T-cell (primary cell): ENCODE measurements at regions not wholly inside any gene's neighbourhood (a gene's known extent, or its start where the extent isn't known, plus 50 kb on each side); places are given as distances from the start of the nearest gene placed in this dataset.

ENCODE experiments used
- ATAC-seq, 4 experiments: fragments of 200-7000 bp in 3 of 4; fragments of 150-1000 bp in 1 of 4; cut with Tn5 transposase; replicated peaks in 1 of 4; 1 replicate in 3 of 4; 2 replicates in 1 of 4; pipeline ENCODE4 v1.10.0; 2021; ENCODE audit warnings: moderate library complexity in 3 of 4, mild to moderate bottlenecking in 2 of 4, moderate number of reproducible peaks in 1 of 4
- CTCF ChIA-PET, 2 donors: fragments of 300-600 bp; sonication (Branson Sonifier 250); formaldehyde crosslinking; loops; one replicate each; lab custom pipeline; 2022; ENCODE audit warnings: antibody characterized with exemption in 2 of 2; lab: Charles Lee
- POLR2A ChIA-PET, 2 donors: fragments of 300-600 bp; sonication (Branson Sonifier 250); formaldehyde crosslinking; loops; one replicate each; lab custom pipeline; 2022; ENCODE audit warnings: antibody characterized with exemption in 2 of 2; lab: Charles Lee
- DNase-seq, 35 experiments: peaks; one replicate each; pipeline versions ENCODE4 v3.0.0 to v3.0.0-alpha.2; 2013 to 2023
- H3K27ac ChIP-seq: one replicate; pipeline ENCODE4 v1.5.1; 2013; ENCODE audit warnings: low read length
- H3K27me3 ChIP-seq, 2 experiments: replicated peaks in 1 of 2; 1 replicate in 1 of 2; 2 replicates in 1 of 2; pipeline versions ENCODE4 v1.6.1 to v1.7.0; 2013; ENCODE audit warnings: low read length in 1 of 2, mixed read lengths in 1 of 2; ENCODE audit not compliant: control insufficient read depth in 2 of 2, insufficient read depth in 2 of 2; ENCODE audit errors: extremely low read depth in 1 of 2
- H3K36me3 ChIP-seq, 2 donors: 1 replicate in 1 of 2; 2 replicates in 1 of 2; pipeline versions ENCODE4 v1.6.1 to v1.7.0; 2013; ENCODE audit warnings: low read length in 1 of 2; ENCODE audit not compliant: control insufficient read depth in 2 of 2, insufficient read depth in 1 of 2; ENCODE audit errors: extremely low read depth in 1 of 2
- H3K4me1 ChIP-seq, 2 experiments: 1 replicate in 1 of 2; 2 replicates in 1 of 2; pipeline versions ENCODE4 v1.6.1 to v1.7.0; 2013; ENCODE audit warnings: low read length in 2 of 2, mixed read lengths in 1 of 2; ENCODE audit not compliant: insufficient read depth in 2 of 2, control insufficient read depth in 1 of 2; ENCODE audit errors: extremely low read depth in 1 of 2
- H3K4me3 ChIP-seq, 2 donors: 1 replicate in 1 of 2; 2 replicates in 1 of 2; pipeline versions ENCODE4 v1.5.1 to v1.7.0; 2013; ENCODE audit warnings: mild to moderate bottlenecking in 2 of 2, low read length in 1 of 2, moderate library complexity in 1 of 2; ENCODE audit not compliant: control insufficient read depth in 1 of 2; ENCODE audit errors: extremely low read depth in 1 of 2
- H3K9me3 ChIP-seq: 2 replicates; pipeline ENCODE4 v1.7.0; 2013
- H3K27ac Mint-ChIP-seq, 2 donors: one replicate each; pipeline ENCODE4 v1.8.0; 2020 to 2021; ENCODE audit warnings: mild to moderate bottlenecking in 2 of 2, mixed read lengths in 2 of 2
- H3K27me3 Mint-ChIP-seq, 2 donors: one replicate each; pipeline ENCODE4 v1.8.0; 2021 to 2022; ENCODE audit warnings: mixed read lengths in 2 of 2
- H3K36me3 Mint-ChIP-seq: one replicate; pipeline ENCODE4 v1.8.0; 2021; ENCODE audit warnings: mixed read lengths
- H3K4me1 Mint-ChIP-seq, 3 donors: one replicate each; pipeline ENCODE4 v1.8.0; 2020 to 2022; ENCODE audit warnings: mixed read lengths in 3 of 3, mild to moderate bottlenecking in 1 of 3
- H3K4me3 Mint-ChIP-seq, 3 donors: one replicate each; pipeline ENCODE4 v1.8.0; 2020 to 2022; ENCODE audit warnings: mild to moderate bottlenecking in 3 of 3, mixed read lengths in 3 of 3, moderate library complexity in 3 of 3
- H3K9me3 Mint-ChIP-seq, 3 donors: one replicate each; pipeline ENCODE4 v1.8.0; 2020 to 2022; ENCODE audit warnings: mixed read lengths in 3 of 3
- WGBS: methylation state at CpG from one replicate; pipeline ENCODE4 v1.1.5; 2013; ENCODE audit warnings: missing lambda C conversion rate; ENCODE audit not compliant: insufficient coverage; 5-methylcytosine and 5-hydroxymethylcytosine counted together

- DNase-seq, result no peak
- Histone ChIP-seq H3K36me3 (no peaks in the 10 kb centered on the region), H3K4me1 (no peaks in the 10 kb centered on the region), H3K4me3 (no peak overlapping the region), H3K27me3 (peaks cover 0 to 12% of the 10 kb centered on the region in 2 experiments), H3K27ac (no peak overlapping the region), H3K9me3 (no peaks in the 10 kb centered on the region)
- WGBS, result 83% methylated on average over 2 of the region's 2 CpGs
- H3K4me1 Mint-ChIP-seq, result no peaks in the 10 kb centered on the region
- H3K27ac Mint-ChIP-seq, result no peak overlapping the region
- H3K27me3 Mint-ChIP-seq, result peaks cover 32 to 41% of the 10 kb centered on the region in 2 donors
- H3K9me3 Mint-ChIP-seq, result no peaks in the 10 kb centered on the region
- no peak overlapping the region for H3K4me3 Mint-ChIP-seq
- ATAC-seq, result no peak
- ChIA-PET CTCF (interaction anchor here in 1 of 2 donors (0.5 kb wide), 1 partner anchor 15 kb away, joined by 3 read pairs; no protein-coding TSS in a partner anchor), POLR2A (no interaction called here)
- no peaks in the 10 kb centered on the region for H3K36me3 Mint-ChIP-seq
These were observed 102.9 kb upstream of the SIRPA start for GRCh38 chr20:1792274-1792673.

GRCh38 chr20:1790386-1790785 is 104.8 kb upstream of the SIRPA start:
- DNase-seq, result no peak
- H3K27ac ChIP-seq, result no peak overlapping the region
- H3K4me3 Mint-ChIP-seq, result no peak overlapping the region
- no CpG with 5 or more reads among the region's 3 CpGs for WGBS
- no peaks in the 10 kb centered on the region for H3K36me3 Mint-ChIP-seq
- POLR2A ChIA-PET, result no interaction called here
- no peak overlapping the region for H3K27ac Mint-ChIP-seq
- no peaks in the 10 kb centered on the region for H3K36me3 ChIP-seq
- H3K27me3 Mint-ChIP-seq, result peaks cover 48 to 55% of the 10 kb centered on the region in 2 donors
- no peaks in the 10 kb centered on the region for H3K4me1 Mint-ChIP-seq
- no peaks in the 10 kb centered on the region for H3K9me3 Mint-ChIP-seq
- H3K27me3 ChIP-seq, result peaks cover 0 to 26% of the 10 kb centered on the region in 2 experiments
- ATAC-seq, result no peak
- CTCF ChIA-PET, result interaction anchor here in 1 of 2 donors (1.1 kb wide), 1 partner anchor 14 kb away, joined by 3 read pairs; no protein-coding TSS in a partner anchor
- H3K4me1 ChIP-seq, result no peaks in the 10 kb centered on the region
- no peaks in the 10 kb centered on the region for H3K9me3 ChIP-seq
- no peak overlapping the region for H3K4me3 ChIP-seq

DNA sequence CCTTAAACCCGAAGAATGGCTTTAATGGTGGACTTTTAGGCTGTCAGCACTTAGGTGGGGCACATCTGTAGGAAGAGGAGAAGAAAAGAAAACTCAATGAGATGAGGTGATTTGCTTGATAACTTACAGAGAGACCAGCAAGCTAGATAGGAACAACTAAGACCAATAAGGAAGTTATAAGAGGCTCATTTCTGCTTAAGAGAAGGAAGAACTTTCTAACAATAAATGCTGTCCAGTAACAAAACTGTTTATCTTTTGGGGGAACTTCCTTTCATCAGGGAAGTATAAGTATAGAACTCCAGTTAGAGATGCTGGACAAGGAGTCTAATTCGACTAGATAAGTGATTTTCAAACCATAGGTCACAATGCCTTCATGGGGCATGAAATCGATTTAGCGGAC is 107.2 kb upstream of the SIRPA start:
- ATAC-seq (no peak), DNase-seq (no peak)
- no peaks in the 10 kb centered on the region for H3K36me3 Mint-ChIP-seq
- no peak overlapping the region for H3K4me3 ChIP-seq
- POLR2A ChIA-PET, result no interaction called here
- H3K4me3 Mint-ChIP-seq, result no peak overlapping the region
- WGBS, result 69% methylated on average over 4 of the region's 4 CpGs
- no peaks in the 10 kb centered on the region for H3K4me1 ChIP-seq
- no peaks in the 10 kb centered on the region for H3K9me3 ChIP-seq
- no peaks in the 10 kb centered on the region for H3K36me3 ChIP-seq
- CTCF ChIA-PET, result no interaction called here
- peaks cover 54 to 64% of the 10 kb centered on the region in 2 donors for H3K27me3 Mint-ChIP-seq
- H3K9me3 Mint-ChIP-seq, result no peaks in the 10 kb centered on the region
- H3K27me3 ChIP-seq, result peaks cover 0 to 41% of the 10 kb centered on the region in 2 experiments
- H3K27ac ChIP-seq, result no peak overlapping the region
- H3K4me1 Mint-ChIP-seq, result no peaks in the 10 kb centered on the region
- no peak overlapping the region for H3K27ac Mint-ChIP-seq

DNA sequence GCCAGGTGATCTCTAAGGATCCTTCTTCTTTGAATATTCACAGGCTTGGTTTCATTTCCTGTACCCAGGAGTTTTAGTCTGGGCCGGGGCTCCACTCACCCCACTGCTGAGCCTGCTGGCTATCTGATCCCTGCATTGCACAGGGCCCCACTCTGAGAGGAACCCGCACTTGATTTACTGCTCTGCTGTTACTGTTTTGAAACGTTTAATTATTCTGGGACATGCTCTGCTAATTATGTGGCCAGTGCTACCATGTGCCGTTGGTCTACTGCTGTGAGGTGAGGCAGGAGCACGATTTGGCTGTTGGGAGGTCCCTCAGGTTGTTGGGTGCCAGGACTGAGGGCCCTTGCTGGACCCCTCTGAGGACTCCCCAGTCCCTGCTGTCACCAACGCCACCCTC is 108.7 kb upstream of the SIRPA start:
- Mint-ChIP-seq H3K4me3 (no peak overlapping the region), H3K4me1 (no peaks in the 10 kb centered on the region), H3K27ac (no peak overlapping the region), H3K27me3 (peaks cover 52 to 64% of the 10 kb centered on the region in 2 donors), H3K36me3 (no peaks in the 10 kb centered on the region), H3K9me3 (no peaks in the 10 kb centered on the region)
- Histone ChIP-seq H3K9me3 (no peaks in the 10 kb centered on the region), H3K27ac (no peak overlapping the region), H3K4me1 (no peaks in the 10 kb centered on the region), H3K4me3 (no peak overlapping the region), H3K27me3 (peaks cover 0 to 55% of the 10 kb centered on the region in 2 experiments), H3K36me3 (no peaks in the 10 kb centered on the region)
- ChIA-PET POLR2A (no interaction called here), CTCF (interaction anchor here in 1 of 2 donors (0.8 kb wide), 1 partner anchor 10 kb away, joined by 3 read pairs; no protein-coding TSS in a partner anchor)
- 28% methylated on average over 4 of the region's 6 CpGs for WGBS
- no peak for DNase-seq
- ATAC-seq, result no peak

DNA sequence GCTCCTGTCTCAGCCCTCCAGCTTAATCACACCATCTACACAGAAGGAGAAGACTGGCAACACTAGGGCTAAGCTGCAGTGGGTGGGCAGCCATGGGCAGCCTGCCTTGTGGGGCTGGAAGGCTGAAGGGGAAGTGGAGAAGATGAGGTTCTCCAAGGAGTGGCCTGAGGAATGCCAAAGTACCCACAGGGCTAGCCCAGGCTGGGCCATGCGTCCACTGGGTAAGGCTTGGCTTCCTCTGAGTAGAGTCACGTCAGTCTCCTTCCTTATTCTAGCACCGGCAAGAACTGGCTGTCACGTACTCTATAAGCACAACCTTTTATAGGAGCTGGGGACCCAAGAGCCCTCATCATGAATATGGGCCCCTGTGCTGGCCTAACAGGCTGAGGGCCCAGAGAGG is 110.6 kb upstream of the SIRPA start:
- Histone ChIP-seq H3K9me3 (no peaks in the 10 kb centered on the region), H3K4me3 (no peak overlapping the region), H3K27me3 (peaks cover 0 to 68% of the 10 kb centered on the region in 2 experiments), H3K36me3 (no peaks in the 10 kb centered on the region), H3K27ac (no peak overlapping the region), H3K4me1 (no peaks in the 10 kb centered on the region)
- Mint-ChIP-seq H3K4me3 (no peak overlapping the region), H3K9me3 (no peaks in the 10 kb centered on the region), H3K27me3 (peaks cover 50 to 73% of the 10 kb centered on the region in 2 donors), H3K36me3 (no peaks in the 10 kb centered on the region), H3K27ac (no peak overlapping the region), H3K4me1 (no peaks in the 10 kb centered on the region)
- ATAC-seq, result no peak
- WGBS, result 93% methylated on average over 3 of the region's 4 CpGs
- CTCF ChIA-PET, result no interaction called here
- DNase-seq, result no peak
- POLR2A ChIA-PET, result no interaction called here

DNA sequence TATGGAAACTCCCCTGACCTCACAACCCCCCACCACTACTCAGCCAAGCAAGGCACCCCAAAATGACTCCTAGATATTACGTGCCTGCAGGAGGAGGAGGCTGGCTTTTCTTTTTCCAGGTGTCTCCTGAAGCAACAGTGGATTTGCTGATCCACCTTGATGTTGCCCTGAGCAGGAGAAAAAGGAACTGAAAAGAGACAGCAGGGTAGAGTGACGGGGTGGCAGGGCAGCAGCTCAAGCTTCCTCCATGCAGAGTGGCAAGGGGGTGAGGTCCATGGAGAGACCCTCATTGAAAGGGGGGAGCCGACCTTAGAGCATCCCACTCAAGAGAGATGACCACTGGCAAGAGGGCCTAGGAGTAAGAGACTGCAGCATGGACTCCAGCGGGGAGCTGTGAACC is 112.0 kb upstream of the SIRPA start:
- ATAC-seq, result no peak
- DNase-seq, result no peak
- H3K9me3 ChIP-seq, result no peaks in the 10 kb centered on the region
- no peak overlapping the region for H3K4me3 ChIP-seq
- peaks cover 0 to 72% of the 10 kb centered on the region in 2 experiments for H3K27me3 ChIP-seq
- 65% methylated on average over 3 of the region's 4 CpGs for WGBS
- no peaks in the 10 kb centered on the region for H3K36me3 ChIP-seq
- Mint-ChIP-seq H3K27ac (no peak overlapping the region), H3K4me3 (no peak overlapping the region), H3K27me3 (peaks cover 47 to 62% of the 10 kb centered on the region in 2 donors), H3K36me3 (no peaks in the 10 kb centered on the region), H3K4me1 (no peaks in the 10 kb centered on the region), H3K9me3 (no peaks in the 10 kb centered on the region)
- POLR2A ChIA-PET, result no interaction called here
- no peaks in the 10 kb centered on the region for H3K4me1 ChIP-seq
- H3K27ac ChIP-seq, result no peak overlapping the region
- CTCF ChIA-PET, result no interaction called here

DNA sequence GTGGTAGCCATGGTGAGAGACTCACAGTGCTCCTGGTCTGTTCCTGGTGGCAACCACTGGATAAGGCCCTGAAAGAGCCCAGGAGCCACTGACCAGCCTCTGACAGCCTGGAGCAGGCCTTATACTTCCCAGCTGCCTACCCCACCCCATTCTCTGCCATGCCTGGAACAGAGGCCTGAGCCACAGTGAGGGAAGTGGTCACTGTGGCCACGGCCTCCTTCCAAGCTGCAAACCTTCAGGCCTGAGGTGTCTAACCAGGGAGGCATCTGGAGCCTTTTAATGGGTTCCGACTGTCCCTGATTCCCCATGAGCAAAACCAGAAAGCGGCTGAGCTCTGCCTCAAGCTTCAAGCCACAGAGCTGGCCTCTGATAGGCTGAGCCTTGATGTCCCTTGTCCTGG is 113.0 kb upstream of the SIRPA start:
- ChIA-PET POLR2A (no interaction called here), CTCF (no interaction called here)
- Histone ChIP-seq H3K9me3 (no peaks in the 10 kb centered on the region), H3K27ac (no peak overlapping the region), H3K4me3 (no peak overlapping the region), H3K27me3 (peaks cover 0 to 71% of the 10 kb centered on the region in 2 experiments), H3K4me1 (peaks cover 0 to 3% of the 10 kb centered on the region in 2 experiments), H3K36me3 (no peaks in the 10 kb centered on the region)
- no peak for ATAC-seq
- Mint-ChIP-seq H3K27ac (no peak overlapping the region), H3K36me3 (no peaks in the 10 kb centered on the region), H3K9me3 (no peaks in the 10 kb centered on the region), H3K4me1 (peaks cover 4 to 5% (median 4%) of the 10 kb centered on the region in 3 donors), H3K27me3 (peaks cover 36 to 52% of the 10 kb centered on the region in 2 donors), H3K4me3 (no peak overlapping the region)
- WGBS, result 73% methylated on average over 3 of the region's 3 CpGs
- no peak for DNase-seq
